SH-SY5Y (cell line): ENCODE measurements at regions not wholly inside any gene's neighbourhood (a gene's known extent, or its start where the extent isn't known, plus 50 kb on each side); places are given as distances from the start of the nearest gene placed in this dataset.

Source experiments
- GATA2 ChIP-seq: IDR thresholded peaks from 2 replicates; pipeline ENCODE4 v1.6.1; 2011; ENCODE audit warnings: mild to moderate bottlenecking, low read depth, low read length
- GATA3 ChIP-seq: IDR thresholded peaks from 2 replicates; pipeline ENCODE4 v1.6.1; 2011; ENCODE audit warnings: low read depth, mild to moderate bottlenecking, low read length, moderate library complexity

GRCh38 chr1:221824909-221825308, 83.0 kb upstream of the DUSP10 start:
- TF ChIP-seq GATA2 (peak; percentile 33; the same call in 1 of the 2 replicates), GATA3 (no peak)
